A549 (cell line): ENCODE measurements at regions not wholly inside any gene's neighbourhood (a gene's known extent, or its start where the extent isn't known, plus 50 kb on each side); places are given as distances from the start of the nearest gene placed in this dataset.
"Not testable (repeated sequence)": the region's sequence is repeated elsewhere in the genome, so short reads cannot be mapped to it uniquely, and the experiment has no call there.

Experiments used
- ATAC-seq, 2 experiments: fragments of 200-7000 bp in 1 of 2; fragments of >200 bp in 1 of 2; cut with Nextera tagmentation in 1 of 2; cut with Tn5 transposase in 1 of 2; 3 replicates each; pipeline versions ENCODE4 v1.8.0 to v1.9.1; 2018 to 2020; ENCODE audit warnings: mild to moderate bottlenecking in 1 of 2, moderate library complexity in 1 of 2
- CTCF ChIA-PET: fragments of 300-600 bp; sonication (Branson Sonifier 250); formaldehyde crosslinking; extraction: SDS; loops from one replicate; lab custom pipeline; 2021; ENCODE audit warnings: antibody characterized with exemption, inconsistent platforms; lab: Yijun Ruan, JAX
- POLR2A ChIA-PET: fragments of 350-600 bp; formaldehyde crosslinking; extraction: SDS; loops from one replicate; lab custom pipeline; 2021; ENCODE audit warnings: antibody characterized with exemption, inconsistent platforms; lab: Yijun Ruan, JAX
- DNase-seq, 2 experiments: peaks; one replicate each; pipeline versions ENCODE4 v3.0.0 to v3.0.0-alpha.2; 2011 to 2016; ENCODE audit warnings: low read depth in 1 of 2, low spot score in 1 of 2
- FAIRE-seq: peaks from 2 replicates; lab custom pipeline; 2011; peaks lifted over from hg19 to GRCh38; lab: Jason Lieb, UNC
- H3K27ac ChIP-seq, 2 experiments: fragments of >200 bp; sonication (Bioruptor Twin); formaldehyde crosslinking; 3 replicates each; pipeline ENCODE4 v1.5.1; 2016 to 2017
- H3K4me1 ChIP-seq: fragments of >200 bp; sonication (Bioruptor Twin); formaldehyde crosslinking; 3 replicates; pipeline ENCODE4 v1.6.1; 2016
- H3K4me2 ChIP-seq: fragments of >200 bp; sonication (Bioruptor Twin); formaldehyde crosslinking; 3 replicates; pipeline ENCODE4 v1.6.1; 2016
- H3K4me3 ChIP-seq: fragments of >200 bp; sonication (Bioruptor Twin); formaldehyde crosslinking; 3 replicates; pipeline ENCODE4 v1.5.1; 2016
- H3K9me3 ChIP-seq: fragments of >200 bp; sonication (Bioruptor Twin); formaldehyde crosslinking; 3 replicates; pipeline ENCODE4 v1.6.1; 2016
- CHD4 ChIP-seq: fragments of 200-600 bp; sonication (generic); IDR thresholded peaks from 2 replicates; pipeline ENCODE4 v1.6.1; 2016; ENCODE audit warnings: antibody characterized with exemption, mild to moderate bottlenecking, borderline replicate concordance
- HOXA7 ChIP-seq: fragments of 250-450 bp; sonication (Bioruptor Pico); IDR thresholded peaks from 2 replicates; pipeline ENCODE4 v1.5.0; 2020; ENCODE audit warnings: mild to moderate bottlenecking, moderate library complexity
- HOXB13 ChIP-seq: fragments of 250-450 bp; sonication (Bioruptor Pico); IDR thresholded peaks from 2 replicates; pipeline ENCODE4 v1.5.0; 2020; ENCODE audit warnings: low read depth, mild to moderate bottlenecking, moderate library complexity
- JUNB ChIP-seq: fragments of >200 bp; sonication (Bioruptor Twin); formaldehyde crosslinking; IDR thresholded peaks from 2 replicates; pipeline ENCODE4 v1.6.1; 2016
- KDM1A ChIP-seq: fragments of 200-600 bp; sonication (generic); IDR thresholded peaks from 2 replicates; pipeline ENCODE4 v1.6.1; 2016; ENCODE audit warnings: low read depth, mild to moderate bottlenecking
- RARB ChIP-seq: fragments of 250-450 bp; sonication (Bioruptor Pico); IDR thresholded peaks from 2 replicates; pipeline ENCODE4 v1.8.0; 2021; ENCODE audit warnings: mild to moderate bottlenecking, moderate library complexity
- REST ChIP-seq: fragments of 200-600 bp; sonication (generic); IDR thresholded peaks from 2 replicates; pipeline ENCODE4 v1.6.1; 2016; ENCODE audit warnings: antibody characterized with exemption, mild to moderate bottlenecking, moderate library complexity
- RFX5 ChIP-seq: fragments of 450-650 bp; IDR thresholded peaks from 2 replicates; pipeline ENCODE4 v1.7.1; 2014; ENCODE audit warnings: antibody characterized with exemption, mild to moderate bottlenecking, moderate library complexity
- SREBF2 ChIP-seq: fragments of 450-650 bp; IDR thresholded peaks from 2 replicates; pipeline ENCODE4 v1.6.1; 2014; ENCODE audit warnings: mild to moderate bottlenecking, moderate library complexity
- ZSCAN20 ChIP-seq: fragments of 250-450 bp; sonication (Bioruptor Pico); IDR thresholded peaks from 2 replicates; pipeline ENCODE4 v1.8.0; 2022; ENCODE audit warnings: mild to moderate bottlenecking, moderate library complexity
- WGBS: methylation state at CpG from one replicate; pipeline ENCODE4 v1.1.6; 2017; ENCODE audit errors: missing lambda C conversion rate; 5-methylcytosine and 5-hydroxymethylcytosine counted together
- TF ChIP-seq, protein P1 (sequence below): fragments of >200 bp; sonication (Bioruptor Twin); formaldehyde crosslinking; IDR thresholded peaks from 2 replicates; pipeline ENCODE4 v1.6.1; 2016

GRCh38 chr3:23723930-23724329 is 81.8 kb upstream of the UBE2E1 start:
- FAIRE-seq (no peak), ATAC-seq (no peak), DNase-seq (no peak)
- H3K4me2 ChIP-seq: no peak overlapping the region
- no peak for TF ChIP-seq JUNB
- TF ChIP-seq HOXA7 (CRISPR knock-in tag): no peak
- no peak for TF ChIP-seq CHD4
- TF ChIP-seq RFX5: no peak
- no peak overlapping the region for H3K4me3 ChIP-seq
- 0 out of 3 replicates have a peak, but pooled peaks cover 5% of the 10 kb centered on the region for H3K9me3 ChIP-seq
- ChIA-PET POLR2A (no interaction called here), CTCF (no interaction called here)
- H3K27ac ChIP-seq: no peak overlapping the region
- peaks cover 9% of the 10 kb centered on the region for H3K4me1 ChIP-seq

GRCh38 chr3:23726811-23727548 is 78.8 kb upstream of the UBE2E1 start:
- Histone ChIP-seq H3K4me2 (no peak overlapping the region), H3K9me3 (0 out of 3 replicates have a peak, but pooled peaks cover 5% of the 10 kb centered on the region), H3K27ac (no peak overlapping the region; a peak in 2 of 6 replicates), H3K4me3 (no peak overlapping the region), H3K4me1 (peaks cover 26% of the 10 kb centered on the region)
- DNase-seq (no peak), ATAC-seq (no peak), FAIRE-seq (no peak)
- ChIA-PET POLR2A (no interaction called here), CTCF (interaction anchor here (0.6 to 1.5 kb wide), 3 partner anchors 28 to 106 kb away, joined by 3 to 4 read pairs (median 3); no protein-coding TSS in a partner anchor)
- TF ChIP-seq, protein P1, sequence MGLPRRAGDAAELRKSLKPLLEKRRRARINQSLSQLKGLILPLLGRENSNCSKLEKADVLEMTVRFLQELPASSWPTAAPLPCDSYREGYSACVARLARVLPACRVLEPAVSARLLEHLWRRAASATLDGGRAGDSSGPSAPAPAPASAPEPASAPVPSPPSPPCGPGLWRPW: no peak
- TF ChIP-seq HOXB13 (CRISPR knock-in tag) (no peak), ZSCAN20 (CRISPR knock-in tag) (no peak), RARB (CRISPR knock-in tag) (no peak), SREBF2 (no peak), KDM1A (no peak), REST (no peak)
- 90% methylated on average over 5 of the region's 5 CpGs for WGBS

DNA sequence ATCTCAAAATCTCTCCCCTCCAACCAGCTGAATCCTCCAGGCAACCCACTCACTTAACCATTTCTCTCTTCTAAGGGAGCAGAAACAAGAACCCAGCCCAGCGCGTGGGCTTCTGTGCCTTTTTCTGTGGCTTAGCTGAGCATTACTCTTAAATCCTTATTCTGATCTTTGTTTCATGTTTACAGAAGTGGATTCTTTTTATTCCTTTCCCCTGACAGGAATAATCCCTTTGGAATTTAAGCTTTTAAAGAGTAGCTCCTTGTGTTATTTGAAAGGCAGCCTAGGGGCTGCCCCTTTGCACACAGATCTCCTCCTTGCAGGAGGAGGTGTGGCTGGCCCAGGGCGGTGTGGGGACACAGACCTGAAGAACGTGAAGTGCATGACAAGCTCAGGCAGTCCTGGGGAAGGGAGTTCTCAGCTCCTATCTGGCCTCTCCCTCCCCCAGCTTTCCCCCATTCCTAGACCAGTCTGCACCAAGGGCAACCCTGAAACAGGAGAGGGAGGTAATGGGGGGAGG is 77.1 kb upstream of the UBE2E1 start:
- FAIRE-seq: no peak
- H3K4me3 ChIP-seq: no peak overlapping the region
- POLR2A ChIA-PET: no interaction called here
- 34% methylated on average over 4 of the region's 4 CpGs for WGBS
- DNase-seq: no peak
- peaks cover 26% of the 10 kb centered on the region for H3K4me1 ChIP-seq
- H3K4me2 ChIP-seq: peak overlapping the region; percentile 45
- peak overlapping the region; percentile 10 to 73; a peak in 4 of 6 replicates for H3K27ac ChIP-seq
- no peak for TF ChIP-seq HOXA7 (CRISPR knock-in tag)
- 0 out of 3 replicates have a peak, but pooled peaks cover 5% of the 10 kb centered on the region for H3K9me3 ChIP-seq
- ATAC-seq: peak; percentile 52 to 78; a peak in 4 of 6 replicates
- CTCF ChIA-PET: interaction anchor here (0.6 to 1.5 kb wide), 5 partner anchors 16 to 145 kb away, joined by 3 read pairs; no protein-coding TSS in a partner anchor

DNA sequence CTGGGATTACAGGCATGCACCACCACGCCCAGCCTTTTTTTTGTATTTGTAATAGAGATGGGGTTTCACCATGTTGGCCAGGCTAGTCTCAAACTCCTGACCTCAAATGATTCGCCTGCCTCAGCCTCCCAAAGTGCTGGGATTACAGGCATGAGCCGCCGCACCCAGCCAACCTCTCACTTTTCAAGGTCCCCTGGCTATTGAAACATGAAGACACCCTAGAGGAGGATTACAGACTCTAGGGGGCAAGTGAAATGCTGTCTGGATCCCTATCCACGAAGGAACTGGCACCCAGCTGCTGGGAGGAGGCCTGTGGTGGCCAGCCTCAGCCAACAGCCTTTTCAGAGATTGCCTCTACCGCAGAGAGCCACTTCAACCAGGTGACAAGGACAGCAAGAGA is 76.4 kb upstream of the UBE2E1 start:
- WGBS: 88% methylated on average over 6 of the region's 6 CpGs
- H3K9me3 ChIP-seq, FAIRE-seq, POLR2A ChIA-PET, H3K4me3 ChIP-seq, DNase-seq: not testable (repeated sequence)
- Histone ChIP-seq H3K4me1 (peaks cover 26% of the 10 kb centered on the region), H3K27ac (peak overlapping the region in 1 of 2 experiments; percentile 52; a peak in 2 of 6 replicates), H3K4me2 (peak overlapping the region; percentile 45; the same call in 1 of the 3 replicates)
- CTCF ChIA-PET: interaction anchor here (0.6 to 1.4 kb wide), 3 partner anchors 15 to 146 kb away, joined by 3 read pairs; no protein-coding TSS in a partner anchor
- ATAC-seq: peak in 1 of 2 experiments; percentile 14; a peak in 1 of 6 replicates
